Activated CD4-positive, alpha-beta T cell treated with anti-CD3 and anti-CD28 coated beads for 36 hours (primary cell): ENCODE measurements at regions not wholly inside any gene's neighbourhood (a gene's known extent, or its start where the extent isn't known, plus 50 kb on each side); places are given as distances from the start of the nearest gene placed in this dataset.
"Not testable (repeated sequence)": the region's sequence is repeated elsewhere in the genome, so short reads cannot be mapped to it uniquely, and the experiment has no call there.

Experiments used
- ATAC-seq: fragments of 200-7000 bp; cut with Tn5 transposase; one replicate; pipeline ENCODE4 v1.10.0; 2021; ENCODE audit warnings: mild to moderate bottlenecking, moderate library complexity
- CTCF ChIA-PET: fragments of 350-600 bp; sonication (Branson Sonifier 250); formaldehyde crosslinking; loops from one replicate; lab custom pipeline; 2021; ENCODE audit warnings: antibody characterized with exemption; lab: Charles Lee
- POLR2A ChIA-PET: fragments of 350-600 bp; sonication (Branson Sonifier 250); formaldehyde crosslinking; loops from one replicate; lab custom pipeline; 2021; ENCODE audit warnings: antibody characterized with exemption, inconsistent platforms; lab: Charles Lee
- DNase-seq: peaks from one replicate; pipeline ENCODE4 v3.0.0-alpha.2; 2020
- H3K27ac Mint-ChIP-seq: one replicate; pipeline ENCODE4 v1.8.0; 2021; ENCODE audit warnings: mixed read lengths
- H3K27me3 Mint-ChIP-seq: one replicate; pipeline ENCODE4 v1.8.0; 2021; ENCODE audit warnings: mixed read lengths
- H3K36me3 Mint-ChIP-seq: one replicate; pipeline ENCODE4 v1.8.0; 2021; ENCODE audit warnings: low read depth, mixed read lengths
- H3K4me1 Mint-ChIP-seq: one replicate; pipeline ENCODE4 v1.8.0; 2021; ENCODE audit warnings: mixed read lengths
- H3K4me3 Mint-ChIP-seq: one replicate; pipeline ENCODE4 v1.8.0; 2021; ENCODE audit warnings: mild to moderate bottlenecking, moderate library complexity, mixed read lengths
- H3K9me3 Mint-ChIP-seq: one replicate; pipeline ENCODE4 v1.8.0; 2021; ENCODE audit warnings: low read depth, mixed read lengths
- intact Hi-C, 2 experiments: fragments of 100-400 bp; cut with DNase I in 1 of 2; cut with micrococcal nuclease in 1 of 2; formaldehyde crosslinking; loops; one replicate each; pipeline versions ENCODE4 v1.14.2 to v1.15.1; 2022 to 2024; cut with DNase I, micrococcal nuclease

- DNase-seq (no peak), ATAC-seq (no peak)
- intact Hi-C loops, result no loop called here
- ChIA-PET POLR2A (no interaction called here), CTCF (interaction anchor here (1.1 to 1.3 kb wide), 2 partner anchors 9 to 72 kb away, joined by 3 to 8 read pairs; no protein-coding TSS in a partner anchor)
- no peaks in the 10 kb centered on the region for H3K36me3 Mint-ChIP-seq
- no peak overlapping the region for H3K4me3 Mint-ChIP-seq
- no peaks in the 10 kb centered on the region for H3K4me1 Mint-ChIP-seq
- no peaks in the 10 kb centered on the region for H3K9me3 Mint-ChIP-seq
- no peak overlapping the region for H3K27ac Mint-ChIP-seq
- peaks cover 23% of the 10 kb centered on the region for H3K27me3 Mint-ChIP-seq
These were observed 93.4 kb downstream of the ISX start for GRCh38 chr22:35159343-35159742.

DNA sequence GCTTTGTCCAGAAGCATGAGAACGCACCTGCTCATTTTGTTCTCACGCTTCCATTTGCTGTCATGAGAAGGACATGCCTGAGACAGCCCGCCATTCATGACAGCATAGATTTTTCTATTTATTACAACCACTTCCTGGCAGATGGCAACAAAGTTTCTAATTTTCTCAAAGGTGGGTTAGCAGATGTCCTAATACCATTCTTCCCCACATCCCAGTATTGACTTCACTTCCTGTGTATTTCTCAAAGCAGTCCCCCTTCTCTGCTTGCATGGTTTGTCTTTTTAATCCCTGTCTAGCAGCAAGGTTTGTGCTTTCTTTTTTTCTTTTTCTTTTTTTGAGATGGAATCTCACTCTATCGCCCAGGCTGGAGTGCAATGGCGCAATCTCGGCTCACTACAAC lies 94.3 kb downstream of the ISX start:
- H3K27me3 Mint-ChIP-seq, result peaks cover 21% of the 10 kb centered on the region
- no peak overlapping the region for H3K27ac Mint-ChIP-seq
- no peak for DNase-seq
- ChIA-PET POLR2A (no interaction called here), CTCF (no interaction called here)
- no peak overlapping the region for H3K4me3 Mint-ChIP-seq
- H3K36me3 Mint-ChIP-seq, result no peaks in the 10 kb centered on the region
- intact Hi-C loops, result no loop called here
- H3K9me3 Mint-ChIP-seq, result no peaks in the 10 kb centered on the region
- no peak for ATAC-seq
- no peaks in the 10 kb centered on the region for H3K4me1 Mint-ChIP-seq

GRCh38 chr22:35165896-35166295 lies 91.4 kb upstream of the HMGXB4 start:
- POLR2A ChIA-PET, CTCF ChIA-PET: not testable (repeated sequence)

GRCh38 chr22:35170716-35171697 lies 86.3 kb upstream of the HMGXB4 start:
- no peak for ATAC-seq
- intact Hi-C loops, result no loop called here
- POLR2A ChIA-PET, result no interaction called here
- H3K36me3 Mint-ChIP-seq, result no peaks in the 10 kb centered on the region
- no peak overlapping the region for H3K4me3 Mint-ChIP-seq
- H3K4me1 Mint-ChIP-seq, result no peaks in the 10 kb centered on the region
- CTCF ChIA-PET, result interaction anchor here (0.5 to 1.2 kb wide), 2 partner anchors 51 to 147 kb away, joined by 3 to 4 read pairs; no protein-coding TSS in a partner anchor
- H3K9me3 Mint-ChIP-seq, result no peaks in the 10 kb centered on the region
- no peak overlapping the region for H3K27ac Mint-ChIP-seq
- DNase-seq, result no peak
- peaks cover 19% of the 10 kb centered on the region for H3K27me3 Mint-ChIP-seq

More at GRCh38 chr22:35165896-35166295, 91.4 kb upstream of the HMGXB4 start:
- H3K4me3 Mint-ChIP-seq, DNase-seq, H3K9me3 Mint-ChIP-seq, H3K27ac Mint-ChIP-seq, intact Hi-C loops, H3K36me3 Mint-ChIP-seq, ATAC-seq, H3K4me1 Mint-ChIP-seq: not testable (repeated sequence)
- H3K27me3 Mint-ChIP-seq, result peaks cover 18% of the 10 kb centered on the region

DNA sequence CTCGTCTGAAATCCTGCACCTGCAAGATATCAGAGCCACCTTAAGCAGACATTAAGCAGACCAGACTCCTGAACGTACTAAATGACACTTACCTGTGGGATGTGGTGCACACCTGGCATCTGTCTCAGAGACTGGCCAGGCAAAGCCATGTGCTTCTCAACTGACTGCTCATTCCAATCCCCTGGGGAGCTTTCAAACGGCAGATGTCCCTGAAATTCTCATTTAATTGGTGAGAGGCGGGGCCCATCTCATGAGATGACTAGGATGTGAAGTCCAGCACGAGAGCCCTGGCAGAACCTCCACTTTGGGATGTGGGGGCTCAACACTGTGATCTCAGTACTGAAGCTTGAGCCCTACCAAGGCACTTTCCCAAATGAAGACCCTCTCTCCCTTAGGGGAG lies 84.9 kb upstream of the HMGXB4 start:
- intact Hi-C loops, result no loop called here
- no peaks in the 10 kb centered on the region for H3K36me3 Mint-ChIP-seq
- no peak overlapping the region for H3K27ac Mint-ChIP-seq
- ATAC-seq (no peak), DNase-seq (no peak)
- ChIA-PET POLR2A (no interaction called here), CTCF (interaction anchor here (1.2 kb wide), 2 partner anchors 18 to 148 kb away, joined by 3 to 4 read pairs; no protein-coding TSS in a partner anchor)
- peaks cover 24% of the 10 kb centered on the region for H3K27me3 Mint-ChIP-seq
- H3K4me3 Mint-ChIP-seq, result no peak overlapping the region
- no peaks in the 10 kb centered on the region for H3K4me1 Mint-ChIP-seq
- no peaks in the 10 kb centered on the region for H3K9me3 Mint-ChIP-seq

GRCh38 chr22:35173655-35174054 lies 83.6 kb upstream of the HMGXB4 start:
- no peak overlapping the region for H3K4me3 Mint-ChIP-seq
- H3K27ac Mint-ChIP-seq, result no peak overlapping the region
- ChIA-PET POLR2A (no interaction called here), CTCF (interaction anchor here (0.6 to 1.2 kb wide), 2 partner anchors 19 to 1957 kb away, joined by 3 read pairs; no protein-coding TSS in a partner anchor)
- H3K27me3 Mint-ChIP-seq, result peaks cover 18% of the 10 kb centered on the region
- no peaks in the 10 kb centered on the region for H3K36me3 Mint-ChIP-seq
- DNase-seq (no peak), ATAC-seq (no peak)
- no peaks in the 10 kb centered on the region for H3K9me3 Mint-ChIP-seq
- H3K4me1 Mint-ChIP-seq, result no peaks in the 10 kb centered on the region
- intact Hi-C loops, result no loop called here

GRCh38 chr22:35174401-35175038 lies 82.8 kb upstream of the HMGXB4 start:
- ChIA-PET CTCF (interaction anchor here (0.6 kb wide), 1 partner anchor 45 kb away, joined by 4 read pairs; no protein-coding TSS in a partner anchor), POLR2A (no interaction called here)
- ATAC-seq, result no peak
- no peak overlapping the region for H3K4me3 Mint-ChIP-seq
- H3K27me3 Mint-ChIP-seq, result peaks cover 18% of the 10 kb centered on the region
- no peak overlapping the region for H3K27ac Mint-ChIP-seq
- no peak for DNase-seq
- H3K9me3 Mint-ChIP-seq, result no peaks in the 10 kb centered on the region
- H3K4me1 Mint-ChIP-seq, result no peaks in the 10 kb centered on the region
- H3K36me3 Mint-ChIP-seq, result no peaks in the 10 kb centered on the region
- intact Hi-C loops, result no loop called here

- H3K27ac Mint-ChIP-seq, result no peak overlapping the region
- ChIA-PET POLR2A (no interaction called here), CTCF (interaction anchor here (0.6 kb wide), 1 partner anchor 45 kb away, joined by 4 read pairs; no protein-coding TSS in a partner anchor)
- no peaks in the 10 kb centered on the region for H3K36me3 Mint-ChIP-seq
- H3K27me3 Mint-ChIP-seq, result peaks cover 21% of the 10 kb centered on the region
- DNase-seq, result no peak
- no peaks in the 10 kb centered on the region for H3K4me1 Mint-ChIP-seq
- H3K4me3 Mint-ChIP-seq, result no peak overlapping the region
- ATAC-seq, result no peak
- intact Hi-C loops, result no loop called here
- no peaks in the 10 kb centered on the region for H3K9me3 Mint-ChIP-seq
These were observed 81.9 kb upstream of the HMGXB4 start for GRCh38 chr22:35175392-35175791.

GRCh38 chr22:35177811-35178210 lies 79.5 kb upstream of the HMGXB4 start:
- Mint-ChIP-seq H3K4me3 (no peak overlapping the region), H3K27ac (no peak overlapping the region), H3K9me3 (peaks cover 3% of the 10 kb centered on the region), H3K36me3 (no peaks in the 10 kb centered on the region), H3K4me1 (no peaks in the 10 kb centered on the region), H3K27me3 (peaks cover 28% of the 10 kb centered on the region)
- intact Hi-C loops, result no loop called here
- POLR2A ChIA-PET, result no interaction called here
- ATAC-seq, result no peak
- no peak for DNase-seq
- CTCF ChIA-PET, result interaction anchor here (0.6 kb wide), 1 partner anchor 88 kb away, joined by 3 read pairs; no protein-coding TSS in a partner anchor

DNA sequence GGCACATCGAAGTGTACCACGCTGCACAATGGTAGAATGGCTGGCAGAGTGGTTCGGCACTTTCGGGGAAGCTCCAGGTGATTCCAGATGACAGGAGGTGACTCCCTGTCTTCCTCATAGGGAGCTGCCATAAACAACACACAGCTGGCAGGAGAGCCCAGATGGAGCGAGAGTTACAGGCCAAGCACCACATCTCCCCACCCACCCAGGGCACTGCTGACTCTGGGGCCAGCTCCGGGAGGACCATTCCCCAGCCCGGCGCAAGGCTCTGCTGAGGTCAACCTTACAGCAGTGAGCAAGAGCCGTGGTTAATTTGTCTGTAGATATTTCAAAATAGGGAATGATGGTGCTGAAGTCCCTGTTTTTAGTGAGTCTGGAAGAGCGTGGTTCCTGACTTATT lies 78.8 kb upstream of the HMGXB4 start:
- ChIA-PET POLR2A (no interaction called here), CTCF (no interaction called here)
- Mint-ChIP-seq H3K4me1 (no peaks in the 10 kb centered on the region), H3K27me3 (peaks cover 28% of the 10 kb centered on the region), H3K9me3 (peaks cover 3% of the 10 kb centered on the region), H3K36me3 (no peaks in the 10 kb centered on the region), H3K27ac (no peak overlapping the region), H3K4me3 (no peak overlapping the region)
- DNase-seq, result no peak
- no peak for ATAC-seq
- intact Hi-C loops, result no loop called here

DNA sequence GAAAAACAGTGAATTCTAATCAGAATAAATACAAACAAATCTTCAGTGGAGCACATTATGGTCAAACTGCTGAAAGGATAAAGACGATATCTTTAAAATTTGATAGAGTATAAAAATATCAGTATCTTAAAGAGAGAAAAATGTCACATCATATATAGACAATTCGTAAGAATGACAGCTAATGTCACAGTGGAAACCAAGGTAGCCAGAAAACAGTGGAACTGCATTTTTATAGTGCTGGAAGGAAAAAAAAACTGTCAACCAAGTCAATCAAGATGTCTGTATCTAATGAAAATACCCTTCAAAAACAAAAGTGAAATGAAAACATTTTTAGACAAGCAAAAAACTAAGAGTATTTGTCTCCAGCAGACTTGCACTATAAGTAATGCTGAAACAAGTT lies 73.4 kb upstream of the HMGXB4 start:
- Mint-ChIP-seq H3K27ac (no peak overlapping the region), H3K27me3 (peaks cover 16% of the 10 kb centered on the region), H3K36me3 (no peaks in the 10 kb centered on the region), H3K4me1 (no peaks in the 10 kb centered on the region), H3K9me3 (peaks cover 5% of the 10 kb centered on the region), H3K4me3 (no peak overlapping the region)
- intact Hi-C loops, result no loop called here
- ChIA-PET POLR2A (no interaction called here), CTCF (no interaction called here)
- ATAC-seq, result no peak
- DNase-seq, result no peak
